Parathyroid adenoma (tissue), 2 donors: ENCODE measurements at regions not wholly inside any gene's neighbourhood (a gene's known extent, or its start where the extent isn't known, plus 50 kb on each side); places are given as distances from the start of the nearest gene placed in this dataset.

Experiments
- H2AFZ ChIP-seq: fragments of 300-600 bp; sonication (generic); one replicate; pipeline ENCODE4 v1.7.0; 2017; ENCODE audit warnings: antibody characterized with exemption, mild to moderate bottlenecking
- H3K27ac ChIP-seq: fragments of 300-600 bp; sonication (generic); one replicate; pipeline ENCODE4 v1.7.0; 2017
- H3K27me3 ChIP-seq: fragments of 300-600 bp; sonication (generic); one replicate; pipeline ENCODE4 v1.7.0; 2017; ENCODE audit warnings: low read length; ENCODE audit not compliant: control insufficient read depth, insufficient read depth
- H3K36me3 ChIP-seq: fragments of 300-600 bp; sonication (generic); one replicate; pipeline ENCODE4 v1.7.0; 2017; ENCODE audit warnings: low read length; ENCODE audit not compliant: control insufficient read depth, insufficient read depth
- H3K4me1 ChIP-seq: fragments of 300-600 bp; sonication (generic); one replicate; pipeline ENCODE4 v1.7.0; 2017; ENCODE audit warnings: control low read depth
- H3K4me2 ChIP-seq: fragments of 300-600 bp; sonication (generic); one replicate; pipeline ENCODE4 v1.7.0; 2017; ENCODE audit warnings: low read length
- H3K4me3 ChIP-seq: fragments of 300-600 bp; sonication (generic); one replicate; pipeline ENCODE4 v1.7.0; 2017; ENCODE audit warnings: low read depth, low read length
- H3K79me2 ChIP-seq: fragments of 300-600 bp; sonication (generic); one replicate; pipeline ENCODE4 v1.7.0; 2017; ENCODE audit warnings: control low read depth
- H3K9ac ChIP-seq: fragments of 300-600 bp; sonication (generic); one replicate; pipeline ENCODE4 v1.7.0; 2017; ENCODE audit warnings: mild to moderate bottlenecking
- H3K9me3 ChIP-seq: fragments of 300-600 bp; sonication (generic); one replicate; pipeline ENCODE4 v1.7.0; 2017; ENCODE audit warnings: low read length; ENCODE audit not compliant: control insufficient read depth
- CTCF ChIP-seq: fragments of 300-600 bp; sonication (generic); IDR thresholded peaks from one replicate; pipeline ENCODE4 v1.7.0; 2017; ENCODE audit warnings: antibody characterized with exemption, mild to moderate bottlenecking
- donor health status: primary hyperparathyroidism.

GRCh38 chrX:20720954-20721626 lies 454.4 kb upstream of the RPS6KA3 start:
- no peak for TF ChIP-seq CTCF
- no peak overlapping the region for H2AFZ ChIP-seq

GRCh38 chrX:20718592-20719380 lies 452.1 kb upstream of the RPS6KA3 start:
- H3K36me3 ChIP-seq, result no peaks in the 10 kb centered on the region
- H3K4me3 ChIP-seq, result no peak overlapping the region
- H2AFZ ChIP-seq, result no peak overlapping the region
- no peaks in the 10 kb centered on the region for H3K79me2 ChIP-seq
- H3K27me3 ChIP-seq, result no peaks in the 10 kb centered on the region
- no peak for TF ChIP-seq CTCF
- H3K9me3 ChIP-seq, result no peaks in the 10 kb centered on the region
- H3K9ac ChIP-seq, result no peak overlapping the region
- no peaks in the 10 kb centered on the region for H3K4me1 ChIP-seq
- H3K27ac ChIP-seq, result no peak overlapping the region
- no peak overlapping the region for H3K4me2 ChIP-seq

More at GRCh38 chrX:20720954-20721626, 454.4 kb upstream of the RPS6KA3 start:
- Histone ChIP-seq H3K4me3 (no peak overlapping the region), H3K27ac (no peak overlapping the region), H3K79me2 (no peaks in the 10 kb centered on the region), H3K9me3 (no peaks in the 10 kb centered on the region), H3K9ac (no peak overlapping the region), H3K36me3 (no peaks in the 10 kb centered on the region), H3K4me2 (no peak overlapping the region), H3K4me1 (no peaks in the 10 kb centered on the region), H3K27me3 (no peaks in the 10 kb centered on the region)

- Histone ChIP-seq H3K27me3 (no peaks in the 10 kb centered on the region), H3K9me3 (no peaks in the 10 kb centered on the region), H3K4me3 (no peak overlapping the region), H3K27ac (no peak overlapping the region), H3K4me2 (no peak overlapping the region), H3K4me1 (no peaks in the 10 kb centered on the region), H2AFZ (no peak overlapping the region), H3K36me3 (no peaks in the 10 kb centered on the region), H3K79me2 (no peaks in the 10 kb centered on the region), H3K9ac (no peak overlapping the region)
- TF ChIP-seq CTCF, result no peak
Observed at GRCh38 chrX:20715176-20715575, 448.5 kb upstream of the RPS6KA3 start.

- Histone ChIP-seq H3K4me1 (no peaks in the 10 kb centered on the region), H3K27ac (no peak overlapping the region), H3K79me2 (no peaks in the 10 kb centered on the region), H3K27me3 (no peaks in the 10 kb centered on the region), H3K4me3 (no peak overlapping the region), H3K9ac (no peak overlapping the region), H3K9me3 (no peaks in the 10 kb centered on the region), H2AFZ (no peak overlapping the region), H3K4me2 (no peak overlapping the region), H3K36me3 (no peaks in the 10 kb centered on the region)
- no peak for TF ChIP-seq CTCF
Observed at GRCh38 chrX:20712811-20713210, 446.1 kb upstream of the RPS6KA3 start.
